C1 segment of cervical spinal cord (tissue), 14 donors: ENCODE measurements at regions not wholly inside any gene's neighbourhood (a gene's known extent, or its start where the extent isn't known, plus 50 kb on each side); places are given as distances from the start of the nearest gene placed in this dataset.
"Not testable (repeated sequence)": the region's sequence is repeated elsewhere in the genome, so short reads cannot be mapped to it uniquely, and the experiment has no call there.

Experiments
- DNase-seq, 14 donors: peaks; one replicate each; lab custom pipeline; 2025; lab: John Stamatoyannopoulos, UW

- no peak for DNase-seq
These were observed 284.0 kb upstream of the DEPDC1 start for GRCh38 chr1:68780919-68781318.

DNA sequence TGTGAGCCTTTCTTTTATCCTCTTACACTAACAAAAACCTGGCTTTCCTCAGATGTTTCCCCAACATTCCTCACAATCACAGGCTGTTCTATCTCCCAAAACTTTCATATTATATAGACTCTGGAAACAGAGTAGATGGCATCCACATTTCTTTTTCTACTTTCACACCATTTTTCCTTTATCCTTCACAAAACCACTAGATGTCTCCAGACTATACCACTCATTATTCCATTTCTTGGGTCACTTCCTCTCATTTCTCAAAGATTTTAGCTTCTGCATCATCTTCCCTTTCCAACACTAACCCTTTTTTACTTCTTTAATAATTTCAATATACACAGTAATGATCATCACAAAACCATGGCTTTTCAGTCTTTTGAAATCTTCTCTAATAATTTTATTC lies 286.0 kb upstream of the DEPDC1 start:
- no peak for DNase-seq

GRCh38 chr1:68785328-68785727 lies 288.4 kb upstream of the DEPDC1 start:
- no peak for DNase-seq

GRCh38 chr1:68788762-68789161 lies 291.9 kb upstream of the DEPDC1 start:
- no peak for DNase-seq

DNA sequence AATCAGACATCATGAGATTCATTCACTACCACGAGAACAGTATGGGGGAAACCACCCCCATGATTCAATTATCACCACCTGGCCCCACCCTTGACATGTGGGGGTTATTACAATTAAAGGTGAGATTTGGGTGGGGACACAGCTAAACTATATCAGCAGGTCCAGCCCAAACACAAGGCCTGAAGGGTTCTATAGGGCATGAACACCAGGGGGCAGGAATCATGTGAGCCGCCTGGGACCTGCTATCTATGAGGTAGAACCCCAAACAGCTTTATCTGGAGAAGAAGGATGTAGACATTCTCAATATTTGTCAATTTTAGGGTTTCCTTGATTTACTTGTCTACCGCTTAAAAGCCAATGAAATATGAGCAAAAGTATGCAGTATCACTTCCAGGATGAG lies 294.9 kb upstream of the DEPDC1 start:
- no peak for DNase-seq

DNA sequence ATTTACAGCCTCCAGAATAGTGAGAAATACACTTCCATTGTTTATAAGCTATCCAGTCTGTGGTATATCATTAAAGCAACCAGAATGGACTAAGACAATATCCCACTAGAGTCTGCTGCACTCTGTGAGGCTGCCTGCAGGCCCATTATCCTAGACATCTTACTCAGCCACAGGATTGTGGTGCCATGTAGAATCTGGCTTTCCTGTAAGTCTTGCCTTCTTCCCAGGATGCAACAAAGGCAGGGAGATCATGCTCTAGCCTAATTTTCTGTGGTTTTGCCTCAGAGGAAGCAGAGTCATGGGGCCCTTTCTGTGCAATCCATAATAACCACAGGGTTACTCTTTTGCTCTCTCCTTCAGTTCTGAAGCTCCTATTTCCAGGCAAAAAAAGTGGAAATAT lies 299.1 kb upstream of the DEPDC1 start:
- no peak for DNase-seq

DNA sequence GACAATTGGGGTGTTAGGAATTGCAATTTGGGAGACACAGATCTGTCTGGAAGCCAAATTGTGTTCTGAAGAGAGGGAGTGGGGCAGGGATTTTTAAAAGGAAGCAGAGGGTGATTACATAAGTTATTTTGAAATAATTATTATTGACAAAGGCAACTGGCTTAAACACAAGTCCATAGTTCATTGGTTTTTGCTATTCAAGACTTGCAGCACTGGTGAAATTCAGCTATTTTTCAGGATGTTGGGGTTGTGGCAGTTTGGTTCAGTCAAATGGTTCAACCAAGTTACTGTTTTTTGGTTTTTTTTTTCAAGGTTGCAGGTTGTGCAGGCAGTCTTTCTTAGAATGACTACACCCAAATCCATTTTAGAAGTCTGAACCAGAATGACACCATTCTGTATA lies 300.0 kb upstream of the DEPDC1 start:
- no peak for DNase-seq

GRCh38 chr1:68798071-68798470 lies 301.2 kb upstream of the DEPDC1 start:
- no peak for DNase-seq

DNA sequence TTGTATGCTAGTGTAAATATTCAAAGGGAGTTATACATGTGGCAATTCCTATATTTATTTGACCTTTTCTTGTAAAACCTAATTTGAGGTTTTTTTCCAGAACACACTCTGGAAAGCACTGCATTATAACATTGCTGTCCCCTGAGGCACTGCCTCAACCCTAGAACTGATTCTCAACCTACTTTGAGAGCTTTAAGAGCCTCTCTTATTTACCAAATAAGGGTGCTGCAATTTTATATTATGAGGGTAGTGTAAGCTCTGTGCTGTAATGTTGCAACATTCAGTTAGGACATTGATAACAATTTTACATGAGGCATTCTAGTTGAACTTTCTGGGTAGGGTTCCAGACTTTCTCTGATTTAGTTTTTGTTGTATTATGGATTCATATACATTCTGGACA lies 302.2 kb upstream of the DEPDC1 start:
- DNase-seq = no peak

GRCh38 chr1:68800182-68800581 lies 303.3 kb upstream of the DEPDC1 start:
- no peak for DNase-seq

GRCh38 chr1:68801440-68801839 lies 304.6 kb upstream of the DEPDC1 start:
- no peak for DNase-seq

DNA sequence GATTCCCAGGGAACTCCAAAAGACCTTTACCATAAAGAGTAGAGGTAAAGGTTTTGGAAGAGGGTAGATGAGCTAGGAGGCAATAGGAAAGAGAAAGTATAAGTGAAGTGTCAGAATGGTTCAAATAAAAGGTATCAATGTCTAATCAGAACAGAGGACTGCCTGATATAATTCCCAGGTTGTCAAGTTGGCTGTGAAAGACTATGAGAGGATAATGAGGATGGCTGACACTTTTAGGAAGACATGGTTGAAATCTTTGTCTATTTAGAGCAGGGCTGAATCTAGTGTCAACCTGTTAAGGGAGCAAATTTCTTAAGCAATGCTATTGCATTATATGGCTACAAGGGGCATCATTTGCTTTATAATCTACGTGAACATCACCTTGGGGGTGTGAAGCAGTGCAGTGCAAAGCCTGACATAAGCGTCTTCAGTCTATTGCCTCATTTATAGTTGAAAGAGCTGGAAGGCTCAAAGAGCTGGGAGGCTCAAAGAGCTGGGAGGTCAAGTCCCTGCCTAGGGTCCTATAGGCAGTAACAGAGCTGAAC lies 308.3 kb upstream of the DEPDC1 start:
- DNase-seq = no peak

DNA sequence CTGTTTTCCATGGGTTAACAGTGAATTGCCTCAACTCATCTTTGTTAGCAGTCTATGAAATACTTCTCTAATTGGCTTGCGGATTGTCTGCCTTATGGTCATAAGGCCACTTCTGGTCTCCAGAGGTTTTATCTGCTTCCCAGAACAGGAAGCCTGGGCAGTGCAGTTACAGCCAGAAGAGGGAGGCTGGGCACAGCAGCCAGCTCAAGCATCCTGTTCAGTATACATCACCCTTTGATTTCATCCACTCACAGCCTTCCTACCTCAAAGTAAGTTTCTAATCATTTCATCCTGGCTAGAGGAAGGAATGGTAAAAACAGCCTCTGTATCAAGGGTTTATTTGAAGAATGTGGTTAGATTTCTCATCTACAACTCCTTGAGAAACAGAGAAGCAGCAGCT lies 311.5 kb upstream of the DEPDC1 start:
- DNase-seq = no peak

DNA sequence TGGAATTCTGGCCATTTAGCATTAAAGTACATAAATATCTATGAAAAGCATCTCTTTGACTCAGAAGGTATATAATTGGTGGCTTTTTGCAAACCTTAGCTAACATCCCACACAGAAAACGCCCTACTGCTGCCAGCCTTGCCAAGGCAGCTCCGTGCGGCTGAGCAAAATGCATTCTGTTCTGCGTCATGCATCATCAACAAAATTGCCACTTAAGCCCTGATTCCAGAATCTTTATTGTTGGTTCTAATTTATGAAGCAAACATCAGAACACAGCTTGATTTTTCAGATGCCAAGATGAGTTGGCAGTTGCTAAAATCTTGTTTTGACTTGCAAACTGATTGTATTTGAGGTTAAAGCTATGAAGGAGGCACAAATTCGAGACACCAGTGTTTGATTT lies 314.9 kb upstream of the DEPDC1 start:
- DNase-seq = no peak

DNA sequence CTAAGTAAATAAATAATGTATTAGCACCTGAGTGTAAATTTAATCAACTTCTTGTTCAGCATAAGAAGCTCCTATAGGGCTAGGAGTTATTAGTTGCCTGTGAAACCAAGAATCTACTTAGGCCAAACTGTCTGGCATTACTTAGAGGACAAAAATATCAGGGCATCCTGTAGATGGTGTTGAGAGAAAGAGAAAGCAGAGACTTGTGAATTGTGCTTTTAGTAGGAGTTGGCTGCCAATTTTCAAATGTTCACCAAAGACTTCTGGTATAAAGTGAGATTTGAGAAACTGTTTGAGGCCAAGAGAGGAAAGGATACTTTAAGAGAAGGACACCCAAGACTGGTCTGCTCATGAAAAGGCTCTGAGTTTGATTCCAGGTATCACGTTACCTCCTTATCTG lies 315.5 kb upstream of the DEPDC1 start:
- DNase-seq = no peak

DNA sequence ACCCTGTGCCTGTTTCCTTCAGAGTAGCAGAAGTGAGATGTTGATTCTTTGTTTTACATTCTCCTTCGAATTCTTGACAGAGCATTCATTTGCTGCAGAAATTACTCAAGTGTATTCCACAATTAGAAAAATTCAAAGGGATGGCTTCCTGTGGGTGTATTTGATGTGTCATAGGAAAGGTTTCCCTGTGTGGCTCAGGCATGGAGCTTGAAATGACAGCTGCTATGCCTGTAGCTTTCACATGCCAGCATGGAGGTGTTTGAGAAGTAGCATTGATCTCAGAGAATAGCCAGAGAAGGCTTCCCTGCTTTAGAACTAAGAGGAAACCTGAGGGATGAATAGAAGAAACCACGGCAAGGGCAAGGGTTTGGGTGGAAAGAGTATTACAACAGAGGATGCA lies 317.2 kb upstream of the DEPDC1 start:
- no peak for DNase-seq

GRCh38 chr1:68815632-68816031 lies 318.8 kb upstream of the DEPDC1 start:
- no peak for DNase-seq

- DNase-seq = not testable (repeated sequence)
These were observed 320.8 kb upstream of the DEPDC1 start for GRCh38 chr1:68817505-68818210.

DNA sequence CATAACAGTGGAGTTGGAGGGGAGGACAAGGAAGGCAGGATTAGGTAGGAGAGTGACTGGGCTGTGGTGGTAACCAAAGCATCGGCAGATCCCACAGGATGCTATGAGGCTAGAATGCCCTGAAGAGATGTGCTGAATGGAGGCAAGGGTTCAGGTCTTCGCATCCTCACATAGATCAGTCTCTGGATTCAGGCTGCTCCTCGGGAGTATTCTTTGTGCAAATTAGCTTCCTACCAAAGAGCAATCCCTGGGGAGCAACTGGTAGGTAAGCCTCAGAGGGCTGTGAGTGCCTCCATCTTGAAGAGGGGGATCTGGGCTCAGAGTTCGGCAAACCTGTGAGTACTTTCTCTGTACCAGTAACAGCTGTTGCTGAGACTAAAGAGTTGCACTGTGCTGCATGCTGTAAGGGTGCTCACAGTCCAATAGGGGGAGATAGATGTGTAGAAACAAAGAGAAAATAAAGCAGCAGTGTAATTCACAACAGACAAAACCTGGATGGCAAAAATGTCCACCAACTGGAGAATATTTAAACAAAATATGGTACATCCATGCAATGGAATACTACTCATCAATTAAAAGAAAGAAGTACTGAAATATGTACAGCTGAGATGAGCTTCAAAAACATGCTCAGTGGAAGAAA lies 322.4 kb upstream of the DEPDC1 start:
- no peak for DNase-seq

- no peak for DNase-seq
These were observed 323.3 kb upstream of the DEPDC1 start for GRCh38 chr1:68820151-68820550.

DNA sequence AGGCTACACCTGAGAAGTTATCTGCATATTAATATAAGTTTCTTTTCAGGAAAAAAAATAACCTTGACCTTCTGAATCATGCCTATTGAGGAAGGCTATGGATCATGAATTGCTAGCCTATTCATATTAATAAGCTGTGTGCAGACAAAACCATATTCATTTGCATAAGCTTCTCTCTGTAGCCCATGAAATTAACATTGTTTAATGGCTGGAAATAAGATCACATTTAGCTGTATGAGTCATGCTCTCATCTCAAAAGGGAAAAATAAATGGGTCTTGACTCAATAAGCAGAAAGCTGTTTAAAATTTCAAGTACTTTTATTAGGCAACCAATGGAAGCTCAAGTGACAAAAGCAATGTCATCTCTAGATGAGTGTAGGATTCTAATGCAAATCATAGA lies 330.0 kb upstream of the DEPDC1 start:
- DNase-seq = no peak

DNA sequence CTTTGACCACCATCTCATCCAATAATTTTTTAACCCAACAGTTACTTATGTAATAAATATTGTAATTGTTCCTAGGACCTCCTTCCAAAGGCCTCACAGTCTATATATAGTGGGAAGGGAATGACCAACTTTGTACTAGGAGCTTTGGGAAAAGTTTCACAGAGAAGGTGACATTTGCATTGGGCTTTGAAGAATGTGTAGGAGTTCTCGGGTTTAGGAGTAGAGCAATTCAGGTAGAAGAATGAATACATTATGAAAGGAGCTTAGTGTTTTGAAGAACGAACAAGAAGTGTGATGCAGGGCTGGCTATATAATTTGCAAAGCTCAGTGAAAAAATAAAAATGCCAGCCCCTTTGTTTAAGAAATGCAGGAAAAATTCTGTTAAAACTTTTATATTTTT lies 330.4 kb upstream of the DEPDC1 start:
- no peak for DNase-seq

GRCh38 chr1:68828013-68828412 lies 331.1 kb upstream of the DEPDC1 start:
- no peak for DNase-seq
